ENCODE measurements at regions not wholly inside any gene's neighbourhood (a gene's known extent, or its start where the extent isn't known, plus 50 kb on each side); places are given as distances from the start of the nearest gene placed in this dataset.

DNA sequence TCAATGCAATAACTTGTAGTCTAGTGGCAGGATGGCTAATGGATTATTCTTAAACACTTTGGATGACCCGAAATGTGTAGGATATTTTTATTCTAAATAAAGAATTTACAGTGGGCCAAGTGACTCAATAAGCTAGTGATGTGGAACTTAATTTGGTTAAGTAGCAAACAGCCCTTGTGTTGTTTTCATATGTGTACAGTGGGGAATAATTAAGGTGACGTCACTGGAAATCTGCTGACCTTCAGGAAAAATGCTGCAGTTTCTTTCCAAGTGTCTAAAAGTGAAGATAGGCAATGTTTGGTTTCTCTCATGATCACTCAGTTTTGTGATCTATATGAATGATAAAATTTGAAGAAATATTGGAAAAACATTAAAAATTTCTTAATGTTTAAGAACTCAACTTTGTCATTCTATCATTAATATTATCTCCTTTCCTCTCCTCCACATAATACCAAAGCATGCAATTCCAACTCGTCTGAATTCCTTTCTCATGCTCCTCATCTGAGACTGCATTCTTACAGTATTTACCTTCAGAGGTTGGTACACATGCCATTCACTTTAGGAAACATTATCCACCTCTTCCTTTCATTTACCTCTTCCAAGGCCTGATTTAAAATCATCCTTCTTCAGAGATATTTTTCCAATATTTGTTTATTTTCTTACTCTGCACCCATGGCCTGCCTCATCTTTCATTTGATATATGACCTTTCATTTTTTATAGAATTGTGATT lies 414.6 kb upstream of the ARPP21 start:
- TF ChIP-seq, protein P1, sequence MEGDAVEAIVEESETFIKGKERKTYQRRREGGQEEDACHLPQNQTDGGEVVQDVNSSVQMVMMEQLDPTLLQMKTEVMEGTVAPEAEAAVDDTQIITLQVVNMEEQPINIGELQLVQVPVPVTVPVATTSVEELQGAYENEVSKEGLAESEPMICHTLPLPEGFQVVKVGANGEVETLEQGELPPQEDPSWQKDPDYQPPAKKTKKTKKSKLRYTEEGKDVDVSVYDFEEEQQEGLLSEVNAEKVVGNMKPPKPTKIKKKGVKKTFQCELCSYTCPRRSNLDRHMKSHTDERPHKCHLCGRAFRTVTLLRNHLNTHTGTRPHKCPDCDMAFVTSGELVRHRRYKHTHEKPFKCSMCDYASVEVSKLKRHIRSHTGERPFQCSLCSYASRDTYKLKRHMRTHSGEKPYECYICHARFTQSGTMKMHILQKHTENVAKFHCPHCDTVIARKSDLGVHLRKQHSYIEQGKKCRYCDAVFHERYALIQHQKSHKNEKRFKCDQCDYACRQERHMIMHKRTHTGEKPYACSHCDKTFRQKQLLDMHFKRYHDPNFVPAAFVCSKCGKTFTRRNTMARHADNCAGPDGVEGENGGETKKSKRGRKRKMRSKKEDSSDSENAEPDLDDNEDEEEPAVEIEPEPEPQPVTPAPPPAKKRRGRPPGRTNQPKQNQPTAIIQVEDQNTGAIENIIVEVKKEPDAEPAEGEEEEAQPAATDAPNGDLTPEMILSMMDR (conservative IDR thresholded peaks at IDR 0.05; ENCODE audit: low read depth in 2 of 2): no peak
- TF ChIP-seq POLR2AphosphoS5 (IDR thresholded peaks at IDR 0.05; ENCODE audit: low read depth) (no peak), EZH2phosphoT487 (IDR thresholded peaks at IDR 0.05; ENCODE audit: unreplicated experiment) (no peak), EZH2 (IDR thresholded peaks at IDR 0.05; ENCODE audit: low read depth, unreplicated experiment) (no peak), CREB1 (CRISPR knock-in tag; IDR thresholded peaks at IDR 0.05; ENCODE audit: low read depth) (no peak)
- TF ChIP-seq, protein P2, sequence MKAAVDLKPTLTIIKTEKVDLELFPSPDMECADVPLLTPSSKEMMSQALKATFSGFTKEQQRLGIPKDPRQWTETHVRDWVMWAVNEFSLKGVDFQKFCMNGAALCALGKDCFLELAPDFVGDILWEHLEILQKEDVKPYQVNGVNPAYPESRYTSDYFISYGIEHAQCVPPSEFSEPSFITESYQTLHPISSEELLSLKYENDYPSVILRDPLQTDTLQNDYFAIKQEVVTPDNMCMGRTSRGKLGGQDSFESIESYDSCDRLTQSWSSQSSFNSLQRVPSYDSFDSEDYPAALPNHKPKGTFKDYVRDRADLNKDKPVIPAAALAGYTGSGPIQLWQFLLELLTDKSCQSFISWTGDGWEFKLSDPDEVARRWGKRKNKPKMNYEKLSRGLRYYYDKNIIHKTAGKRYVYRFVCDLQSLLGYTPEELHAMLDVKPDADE (IDR thresholded peaks at IDR 0.05): no peak
- TF ChIP-seq, protein P3, sequence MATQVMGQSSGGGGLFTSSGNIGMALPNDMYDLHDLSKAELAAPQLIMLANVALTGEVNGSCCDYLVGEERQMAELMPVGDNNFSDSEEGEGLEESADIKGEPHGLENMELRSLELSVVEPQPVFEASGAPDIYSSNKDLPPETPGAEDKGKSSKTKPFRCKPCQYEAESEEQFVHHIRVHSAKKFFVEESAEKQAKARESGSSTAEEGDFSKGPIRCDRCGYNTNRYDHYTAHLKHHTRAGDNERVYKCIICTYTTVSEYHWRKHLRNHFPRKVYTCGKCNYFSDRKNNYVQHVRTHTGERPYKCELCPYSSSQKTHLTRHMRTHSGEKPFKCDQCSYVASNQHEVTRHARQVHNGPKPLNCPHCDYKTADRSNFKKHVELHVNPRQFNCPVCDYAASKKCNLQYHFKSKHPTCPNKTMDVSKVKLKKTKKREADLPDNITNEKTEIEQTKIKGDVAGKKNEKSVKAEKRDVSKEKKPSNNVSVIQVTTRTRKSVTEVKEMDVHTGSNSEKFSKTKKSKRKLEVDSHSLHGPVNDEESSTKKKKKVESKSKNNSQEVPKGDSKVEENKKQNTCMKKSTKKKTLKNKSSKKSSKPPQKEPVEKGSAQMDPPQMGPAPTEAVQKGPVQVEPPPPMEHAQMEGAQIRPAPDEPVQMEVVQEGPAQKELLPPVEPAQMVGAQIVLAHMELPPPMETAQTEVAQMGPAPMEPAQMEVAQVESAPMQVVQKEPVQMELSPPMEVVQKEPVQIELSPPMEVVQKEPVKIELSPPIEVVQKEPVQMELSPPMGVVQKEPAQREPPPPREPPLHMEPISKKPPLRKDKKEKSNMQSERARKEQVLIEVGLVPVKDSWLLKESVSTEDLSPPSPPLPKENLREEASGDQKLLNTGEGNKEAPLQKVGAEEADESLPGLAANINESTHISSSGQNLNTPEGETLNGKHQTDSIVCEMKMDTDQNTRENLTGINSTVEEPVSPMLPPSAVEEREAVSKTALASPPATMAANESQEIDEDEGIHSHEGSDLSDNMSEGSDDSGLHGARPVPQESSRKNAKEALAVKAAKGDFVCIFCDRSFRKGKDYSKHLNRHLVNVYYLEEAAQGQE (IDR thresholded peaks at IDR 0.05; ENCODE audit: unreplicated experiment): no peak
- TF ChIP-seq, protein P4, sequence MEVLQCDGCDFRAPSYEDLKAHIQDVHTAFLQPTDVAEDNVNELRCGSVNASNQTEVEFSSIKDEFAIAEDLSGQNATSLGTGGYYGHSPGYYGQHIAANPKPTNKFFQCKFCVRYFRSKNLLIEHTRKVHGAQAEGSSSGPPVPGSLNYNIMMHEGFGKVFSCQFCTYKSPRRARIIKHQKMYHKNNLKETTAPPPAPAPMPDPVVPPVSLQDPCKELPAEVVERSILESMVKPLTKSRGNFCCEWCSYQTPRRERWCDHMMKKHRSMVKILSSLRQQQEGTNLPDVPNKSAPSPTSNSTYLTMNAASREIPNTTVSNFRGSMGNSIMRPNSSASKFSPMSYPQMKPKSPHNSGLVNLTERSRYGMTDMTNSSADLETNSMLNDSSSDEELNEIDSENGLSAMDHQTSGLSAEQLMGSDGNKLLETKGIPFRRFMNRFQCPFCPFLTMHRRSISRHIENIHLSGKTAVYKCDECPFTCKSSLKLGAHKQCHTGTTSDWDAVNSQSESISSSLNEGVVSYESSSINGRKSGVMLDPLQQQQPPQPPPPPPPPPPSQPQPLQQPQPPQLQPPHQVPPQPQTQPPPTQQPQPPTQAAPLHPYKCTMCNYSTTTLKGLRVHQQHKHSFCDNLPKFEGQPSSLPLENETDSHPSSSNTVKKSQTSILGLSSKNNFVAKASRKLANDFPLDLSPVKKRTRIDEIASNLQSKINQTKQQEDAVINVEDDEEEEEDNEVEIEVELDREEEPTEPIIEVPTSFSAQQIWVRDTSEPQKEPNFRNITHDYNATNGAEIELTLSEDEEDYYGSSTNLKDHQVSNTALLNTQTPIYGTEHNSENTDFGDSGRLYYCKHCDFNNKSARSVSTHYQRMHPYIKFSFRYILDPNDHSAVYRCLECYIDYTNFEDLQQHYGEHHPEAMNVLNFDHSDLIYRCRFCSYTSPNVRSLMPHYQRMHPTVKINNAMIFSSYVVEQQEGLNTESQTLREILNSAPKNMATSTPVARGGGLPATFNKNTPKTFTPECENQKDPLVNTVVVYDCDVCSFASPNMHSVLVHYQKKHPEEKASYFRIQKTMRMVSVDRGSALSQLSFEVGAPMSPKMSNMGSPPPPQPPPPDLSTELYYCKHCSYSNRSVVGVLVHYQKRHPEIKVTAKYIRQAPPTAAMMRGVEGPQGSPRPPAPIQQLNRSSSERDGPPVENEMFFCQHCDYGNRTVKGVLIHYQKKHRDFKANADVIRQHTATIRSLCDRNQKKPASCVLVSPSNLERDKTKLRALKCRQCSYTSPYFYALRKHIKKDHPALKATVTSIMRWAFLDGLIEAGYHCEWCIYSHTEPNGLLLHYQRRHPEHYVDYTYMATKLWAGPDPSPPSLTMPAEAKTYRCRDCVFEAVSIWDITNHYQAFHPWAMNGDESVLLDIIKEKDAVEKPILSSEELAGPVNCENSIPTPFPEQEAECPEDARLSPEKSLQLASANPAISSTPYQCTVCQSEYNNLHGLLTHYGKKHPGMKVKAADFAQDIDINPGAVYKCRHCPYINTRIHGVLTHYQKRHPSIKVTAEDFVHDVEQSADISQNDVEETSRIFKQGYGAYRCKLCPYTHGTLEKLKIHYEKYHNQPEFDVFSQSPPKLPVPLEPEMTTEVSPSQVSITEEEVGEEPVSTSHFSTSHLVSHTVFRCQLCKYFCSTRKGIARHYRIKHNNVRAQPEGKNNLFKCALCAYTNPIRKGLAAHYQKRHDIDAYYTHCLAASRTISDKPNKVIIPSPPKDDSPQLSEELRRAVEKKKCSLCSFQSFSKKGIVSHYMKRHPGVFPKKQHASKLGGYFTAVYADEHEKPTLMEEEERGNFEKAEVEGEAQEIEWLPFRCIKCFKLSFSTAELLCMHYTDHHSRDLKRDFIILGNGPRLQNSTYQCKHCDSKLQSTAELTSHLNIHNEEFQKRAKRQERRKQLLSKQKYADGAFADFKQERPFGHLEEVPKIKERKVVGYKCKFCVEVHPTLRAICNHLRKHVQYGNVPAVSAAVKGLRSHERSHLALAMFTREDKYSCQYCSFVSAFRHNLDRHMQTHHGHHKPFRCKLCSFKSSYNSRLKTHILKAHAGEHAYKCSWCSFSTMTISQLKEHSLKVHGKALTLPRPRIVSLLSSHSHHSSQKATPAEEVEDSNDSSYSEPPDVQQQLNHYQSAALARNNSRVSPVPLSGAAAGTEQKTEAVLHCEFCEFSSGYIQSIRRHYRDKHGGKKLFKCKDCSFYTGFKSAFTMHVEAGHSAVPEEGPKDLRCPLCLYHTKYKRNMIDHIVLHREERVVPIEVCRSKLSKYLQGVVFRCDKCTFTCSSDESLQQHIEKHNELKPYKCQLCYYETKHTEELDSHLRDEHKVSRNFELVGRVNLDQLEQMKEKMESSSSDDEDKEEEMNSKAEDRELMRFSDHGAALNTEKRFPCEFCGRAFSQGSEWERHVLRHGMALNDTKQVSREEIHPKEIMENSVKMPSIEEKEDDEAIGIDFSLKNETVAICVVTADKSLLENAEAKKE (CRISPR knock-in tag; IDR thresholded peaks at IDR 0.05): no peak

All from GM23338 (cell line).